ENCODE measurements at regions not wholly inside any gene's neighbourhood (a gene's known extent, or its start where the extent isn't known, plus 50 kb on each side); places are given as distances from the start of the nearest gene placed in this dataset.

DNA sequence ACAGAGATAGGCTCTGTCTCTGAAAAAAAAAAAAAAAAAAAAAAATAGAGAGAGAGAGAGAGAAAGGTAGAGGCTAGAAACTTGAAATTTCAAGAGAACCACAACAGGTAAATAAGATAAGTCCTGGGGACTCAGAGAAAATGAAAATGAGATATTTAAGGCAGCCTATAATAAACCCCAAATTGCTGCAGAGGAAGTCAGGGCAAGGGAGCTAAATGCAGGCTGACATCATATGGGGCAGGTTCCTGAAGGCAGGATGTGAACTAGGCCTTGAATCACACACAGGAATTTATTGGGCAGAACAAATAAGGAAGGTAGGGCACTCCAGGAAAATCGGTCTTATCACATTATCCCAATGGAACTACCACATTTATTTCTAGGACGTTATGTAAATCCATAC, 54.9 kb upstream of the NUDT4 start:
- TF ChIP-seq, protein P1, sequence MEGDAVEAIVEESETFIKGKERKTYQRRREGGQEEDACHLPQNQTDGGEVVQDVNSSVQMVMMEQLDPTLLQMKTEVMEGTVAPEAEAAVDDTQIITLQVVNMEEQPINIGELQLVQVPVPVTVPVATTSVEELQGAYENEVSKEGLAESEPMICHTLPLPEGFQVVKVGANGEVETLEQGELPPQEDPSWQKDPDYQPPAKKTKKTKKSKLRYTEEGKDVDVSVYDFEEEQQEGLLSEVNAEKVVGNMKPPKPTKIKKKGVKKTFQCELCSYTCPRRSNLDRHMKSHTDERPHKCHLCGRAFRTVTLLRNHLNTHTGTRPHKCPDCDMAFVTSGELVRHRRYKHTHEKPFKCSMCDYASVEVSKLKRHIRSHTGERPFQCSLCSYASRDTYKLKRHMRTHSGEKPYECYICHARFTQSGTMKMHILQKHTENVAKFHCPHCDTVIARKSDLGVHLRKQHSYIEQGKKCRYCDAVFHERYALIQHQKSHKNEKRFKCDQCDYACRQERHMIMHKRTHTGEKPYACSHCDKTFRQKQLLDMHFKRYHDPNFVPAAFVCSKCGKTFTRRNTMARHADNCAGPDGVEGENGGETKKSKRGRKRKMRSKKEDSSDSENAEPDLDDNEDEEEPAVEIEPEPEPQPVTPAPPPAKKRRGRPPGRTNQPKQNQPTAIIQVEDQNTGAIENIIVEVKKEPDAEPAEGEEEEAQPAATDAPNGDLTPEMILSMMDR (IDR thresholded peaks at IDR 0.05; ENCODE audit: insufficient read depth, low read length, poor library complexity, severe bottlenecking): no peak
- TF ChIP-seq EZH2phosphoT487 (conservative IDR thresholded peaks at IDR 0.05; ENCODE audit: low read length): no peak

Data from SU-DHL-6 (cell line).